ENCODE measurements at regions not wholly inside any gene's neighbourhood (a gene's known extent, or its start where the extent isn't known, plus 50 kb on each side); places are given as distances from the start of the nearest gene placed in this dataset.
A peak's percentile ranks its signal among the peaks of the same experiment; 100 is the strongest.

- no peak overlapping the region for H3K27ac ChIP-seq (ENCODE audit: insufficient read depth, low read length)
- 59% methylated on average over 7 of the region's 14 CpGs; no CpG with 5 or more reads in 1 of the 2 experiments for WGBS, 2 experiments (ENCODE audit: extremely low coverage in 2 of 2, insufficient read length in 1 of 2)
- no peak overlapping the region for H2BK15ac ChIP-seq (ENCODE audit: low read depth, low read length)
- H4K8ac ChIP-seq (ENCODE audit: low read depth in 2 of 2, low read length in 2 of 2) = no peak overlapping the region
- H3K4me3 ChIP-seq (ENCODE audit: insufficient read depth, low read depth, low read length) = no peak overlapping the region
- H2BK20ac ChIP-seq (ENCODE audit: low read depth, low read length) = no peak overlapping the region
- in situ Hi-C loops (cut with MboI; ENCODE audit: low sequenced_read_pairs) = no loop called here
- no peaks in the 10 kb centered on the region for H3K9me3 ChIP-seq (ENCODE audit: control insufficient read depth, insufficient read depth, low read length)
- H3K4me2 ChIP-seq (ENCODE audit: low read depth, low read length) = no peak overlapping the region
- peaks cover 8% of the 10 kb centered on the region; the same call in 1 of the 2 replicates for H3K27me3 ChIP-seq (ENCODE audit: control insufficient read depth, insufficient read depth, low read length)
- no TSS peak for BruUV-seq (replicated peaks)
- no peaks in the 10 kb centered on the region for H3K9me1 ChIP-seq (ENCODE audit: insufficient read depth, low read length)
- no peaks in the 10 kb centered on the region for H3K4me1 ChIP-seq (ENCODE audit: control insufficient read depth, insufficient read depth, low read length)
- no peak overlapping the region; the same call in 1 of the 2 replicates for H2AK5ac ChIP-seq (ENCODE audit: low read depth, low read length)
- H3K9ac ChIP-seq (ENCODE audit: low read depth, low read length) = no peak overlapping the region
- H3K79me1 ChIP-seq (ENCODE audit: low read depth in 1 of 2, low read length in 2 of 2) = no peaks in the 10 kb centered on the region
- no peak overlapping the region for H2AK9ac ChIP-seq (replicated peaks; ENCODE audit: low read depth, low read length, poor library complexity)
- H4K91ac ChIP-seq (ENCODE audit: insufficient read depth, low read depth, low read length) = no peak overlapping the region
- H3K56ac ChIP-seq (ENCODE audit: extremely low read depth, insufficient read depth, low read length) = no peak overlapping the region
- ATAC-seq (ENCODE audit: low read depth) = no peak
- no peak for DNase-seq
- H4K5ac ChIP-seq (ENCODE audit: low read depth, low read length) = no peak overlapping the region
- dilution Hi-C loops (cut with HindIII; ENCODE audit: low sequenced_read_pairs, unreplicated experiment) = no loop called here
- no peaks in the 10 kb centered on the region for H3K36me3 ChIP-seq (ENCODE audit: control insufficient read depth, insufficient read depth, low read length)
- no peak for TF ChIP-seq ELK1 (IDR thresholded peaks at IDR 0.05; ENCODE audit: borderline replicate concordance, low read depth, low read length)
- no peak for TF ChIP-seq MAFK (IDR thresholded peaks at IDR 0.05; ENCODE audit: low read depth, low read length)
- no peak for TF ChIP-seq RCOR1 (IDR thresholded peaks at IDR 0.05; ENCODE audit: insufficient replicate concordance, low read length)
- no peak for TF ChIP-seq BHLHE40 (IDR thresholded peaks at IDR 0.05; ENCODE audit: low read depth, low read length)
- TF ChIP-seq FOS (IDR thresholded peaks at IDR 0.05; ENCODE audit: low read depth, low read length) = no peak
- TF ChIP-seq RAD21 (IDR thresholded peaks at IDR 0.05; ENCODE audit: low read length) = no peak
- TF ChIP-seq CHD1 (IDR thresholded peaks at IDR 0.05; ENCODE audit: low read depth, low read length) = no peak
- no peak for TF ChIP-seq MXI1 (IDR thresholded peaks at IDR 0.05; ENCODE audit: borderline replicate concordance, low read depth, low read length)
- no peak for TF ChIP-seq CEBPB (IDR thresholded peaks at IDR 0.05; ENCODE audit: low read depth, low read length)
- TF ChIP-seq USF2 (IDR thresholded peaks at IDR 0.05; ENCODE audit: low read depth, low read length) = no peak
- TF ChIP-seq CTCF (conservative IDR thresholded peaks at IDR 0.05; ENCODE audit: low read depth, low read length) = no peak
- no peak for TF ChIP-seq SMC3 (IDR thresholded peaks at IDR 0.05; ENCODE audit: low read depth, low read length)
- no peak overlapping the region for H2BK120ac ChIP-seq (ENCODE audit: low read depth, low read length)
- H3K14ac ChIP-seq (replicated peaks; ENCODE audit: low read depth, low read length) = no peak overlapping the region
- H4K20me1 ChIP-seq (ENCODE audit: insufficient read depth, low read length) = no peaks in the 10 kb centered on the region
- POLR2A ChIA-PET (ENCODE audit: unreplicated experiment) = no interaction called here
- H2BK5ac ChIP-seq (ENCODE audit: low read depth, low read length, poor library complexity, severe bottlenecking) = no peak overlapping the region
- H2AFZ ChIP-seq (replicated peaks; ENCODE audit: low read length, poor library complexity) = peak overlapping the region; percentile 43
- H3K23ac ChIP-seq (ENCODE audit: low read depth, low read length) = no peak overlapping the region
- no peak overlapping the region for H3K4ac ChIP-seq (ENCODE audit: low read depth, low read length)
- intact Hi-C loops (cut with micrococcal nuclease) = no loop called here
- no peak overlapping the region for H3K18ac ChIP-seq (ENCODE audit: low read depth, low read length)
- CTCF ChIA-PET = no interaction called here
Observed at GRCh38 chr19:16023146-16023915, 53.0 kb upstream of the TPM4 start.

Data from IMR-90 (cell line).